ENCODE measurements at regions not wholly inside any gene's neighbourhood (a gene's known extent, or its start where the extent isn't known, plus 50 kb on each side); places are given as distances from the start of the nearest gene placed in this dataset.

DNA sequence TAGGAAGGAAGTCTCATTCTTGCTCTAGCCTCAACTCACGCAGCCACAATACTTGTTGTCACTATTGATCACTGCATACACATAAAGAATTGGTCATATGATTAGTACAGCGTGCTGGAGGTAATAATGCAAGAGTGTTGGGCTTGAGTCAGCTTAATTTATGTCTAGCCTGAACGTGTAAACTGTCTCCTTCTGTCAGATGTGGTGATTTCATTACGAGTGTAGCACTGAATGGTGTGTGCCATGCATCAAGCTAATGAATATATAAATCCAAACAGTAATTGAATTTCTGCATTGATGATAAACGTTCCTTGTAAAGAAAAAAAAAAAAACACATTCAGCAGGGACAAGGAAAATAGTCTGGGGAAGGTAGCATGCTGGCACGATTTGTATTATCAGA lies 396.2 kb upstream of the RAG2 start:
- DNase-seq (ENCODE audit: low read depth in 4 of 4, low spot score in 1 of 4) = no peak

DNA sequence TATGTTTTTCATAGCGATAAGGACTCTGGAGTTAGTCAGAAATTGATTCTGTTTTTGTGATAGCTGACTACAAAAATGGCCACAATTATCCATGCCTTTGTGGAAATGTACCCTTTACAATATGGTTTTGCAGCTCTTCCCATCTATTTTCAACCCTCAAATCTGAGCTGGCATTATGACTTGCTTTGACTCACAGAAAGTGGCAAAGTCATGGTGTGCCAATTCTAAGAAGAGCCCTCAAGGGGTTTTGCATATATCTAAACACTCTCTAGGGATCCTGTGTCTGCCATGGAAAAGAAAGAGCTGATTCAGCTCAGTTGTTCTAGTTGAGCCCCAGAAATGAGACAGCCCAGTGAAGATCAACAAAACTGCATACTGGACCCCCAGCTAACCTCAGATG lies 390.5 kb upstream of the RAG2 start:
- no peak for DNase-seq (ENCODE audit: low read depth in 4 of 4, low spot score in 1 of 4)

DNA sequence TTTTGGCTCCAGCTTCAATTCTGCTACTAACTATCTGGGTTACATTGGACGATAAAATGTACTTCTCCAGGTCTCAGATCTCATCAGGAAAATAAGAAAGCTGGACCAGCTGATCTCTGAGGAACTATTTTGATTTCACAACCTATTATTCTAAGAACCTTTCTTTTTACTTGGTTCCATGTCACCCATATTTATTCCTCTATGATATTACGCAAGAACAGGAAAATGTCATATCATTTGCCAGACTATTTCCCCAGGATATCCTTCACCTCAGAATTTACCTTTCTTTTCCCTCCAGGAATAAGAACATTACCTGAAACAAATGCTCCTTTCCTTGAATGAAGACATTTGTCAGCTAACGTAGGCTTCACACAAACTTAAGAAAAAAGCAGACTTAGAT lies 387.5 kb upstream of the RAG2 start:
- DNase-seq (ENCODE audit: low read depth in 4 of 4, low spot score in 1 of 4) = no peak

DNA sequence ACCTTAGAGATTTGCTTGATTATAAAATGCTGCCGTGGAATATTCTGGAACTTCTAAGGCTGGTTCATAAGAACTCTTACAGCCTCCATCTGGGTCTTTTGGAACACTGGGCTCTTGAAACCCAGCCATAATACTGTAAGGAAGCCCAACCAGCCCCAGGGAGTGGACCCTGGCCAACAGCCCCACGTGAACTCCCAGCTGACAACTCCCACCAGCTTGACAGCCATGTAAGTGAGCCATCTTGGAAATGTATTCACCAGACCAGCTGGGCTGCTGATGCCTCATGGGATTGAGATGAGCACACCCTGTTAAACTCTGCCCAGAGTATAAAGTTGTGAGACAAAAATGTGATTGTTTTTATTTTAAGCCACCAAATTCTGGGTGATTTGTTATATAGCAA lies 378.7 kb upstream of the RAG2 start:
- no peak for DNase-seq (ENCODE audit: low read depth in 4 of 4, low spot score in 1 of 4)

DNA sequence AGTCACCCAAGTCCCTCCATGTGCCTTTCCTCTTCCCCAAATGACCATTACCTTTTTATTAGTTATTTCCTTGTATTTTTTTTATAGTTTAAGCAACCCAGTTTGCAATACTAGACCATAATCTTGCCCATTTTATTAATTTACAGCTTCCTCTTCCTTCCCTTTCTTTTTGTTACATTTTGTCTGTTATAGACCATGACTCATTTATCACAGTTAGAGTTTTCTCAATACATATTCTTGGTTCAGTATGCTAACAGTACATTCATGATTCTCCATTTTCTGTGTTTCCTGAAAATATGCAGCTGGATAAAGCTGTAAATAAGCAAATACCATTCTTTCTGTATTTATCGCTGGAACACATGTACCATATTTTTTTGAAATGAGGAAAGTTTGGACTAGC lies 376.7 kb upstream of the RAG2 start:
- DNase-seq (ENCODE audit: low read depth in 4 of 4, low spot score in 1 of 4) = no peak

DNA sequence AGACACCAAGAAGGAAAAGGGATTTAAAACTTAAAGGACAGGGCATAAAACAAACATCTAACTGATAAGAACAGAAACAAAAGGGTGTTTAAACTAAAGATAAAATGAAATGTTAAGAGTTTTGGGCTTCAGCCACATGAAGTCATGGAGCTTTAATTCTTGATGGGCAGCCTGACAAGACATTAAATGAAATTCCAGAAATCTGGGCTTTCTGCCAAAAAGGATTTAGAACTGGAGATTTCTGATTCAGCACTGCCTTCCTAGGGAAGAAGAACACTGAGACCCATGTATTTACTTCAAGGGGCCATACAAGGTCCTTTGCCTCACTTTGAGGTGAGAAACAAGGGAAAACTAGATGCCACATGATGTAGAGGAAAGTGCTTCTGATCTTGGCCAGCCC lies 355.9 kb upstream of the RAG2 start:
- no peak for DNase-seq (ENCODE audit: low read depth in 4 of 4, low spot score in 1 of 4)

DNA sequence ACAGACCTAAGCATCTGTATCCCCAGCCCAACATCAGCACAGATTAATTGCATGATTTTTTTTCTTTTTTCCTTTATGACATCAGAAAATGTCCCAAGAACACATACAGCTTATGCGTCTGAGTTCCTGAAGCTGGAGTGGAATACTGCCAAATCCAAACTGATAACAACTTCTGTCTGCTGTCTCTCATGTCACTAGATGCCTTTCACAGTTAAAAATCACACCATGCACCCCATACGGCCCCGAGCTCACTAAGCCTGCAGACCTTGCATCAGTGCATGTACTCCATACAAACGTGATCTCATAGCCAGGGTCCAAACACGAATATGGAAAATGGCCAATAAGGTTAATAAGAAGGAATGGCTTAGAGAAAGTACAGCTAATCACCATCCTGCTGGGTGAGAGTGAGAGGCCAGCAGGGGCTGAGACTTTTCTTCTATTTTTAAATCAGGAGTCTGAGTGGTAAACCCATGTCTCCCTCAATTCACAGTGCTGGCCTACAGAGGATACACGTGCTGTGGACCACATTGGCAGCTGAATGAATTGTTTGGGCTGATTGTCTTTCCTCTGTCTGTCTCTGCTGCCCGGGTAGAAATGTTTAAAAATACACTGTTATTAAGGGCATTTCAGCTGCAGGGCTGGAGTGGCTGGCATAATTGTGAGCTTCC lies 350.6 kb upstream of the RAG2 start:
- no peak for DNase-seq (ENCODE audit: low read depth in 4 of 4, low spot score in 1 of 4)

DNA sequence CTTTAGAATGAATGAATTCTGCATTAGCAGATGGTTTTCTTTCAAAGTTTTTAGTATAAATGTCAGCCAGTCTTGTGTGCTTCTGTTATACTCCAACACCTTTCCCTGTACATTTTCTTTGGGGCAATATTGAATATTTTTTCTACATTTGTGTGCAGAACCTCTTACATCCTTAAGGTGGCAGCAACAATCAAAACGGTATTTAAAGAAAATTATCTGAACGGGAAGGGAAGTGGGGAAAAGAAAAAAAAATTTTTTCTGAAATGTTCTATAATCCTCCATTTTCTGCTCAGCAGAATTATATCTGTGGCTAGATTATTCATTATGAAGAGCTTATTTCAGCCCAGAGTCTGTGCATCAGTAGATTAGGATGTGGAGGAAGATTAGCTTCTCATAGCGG lies 347.3 kb upstream of the RAG2 start:
- DNase-seq (ENCODE audit: low read depth in 4 of 4, low spot score in 1 of 4) = no peak

DNA sequence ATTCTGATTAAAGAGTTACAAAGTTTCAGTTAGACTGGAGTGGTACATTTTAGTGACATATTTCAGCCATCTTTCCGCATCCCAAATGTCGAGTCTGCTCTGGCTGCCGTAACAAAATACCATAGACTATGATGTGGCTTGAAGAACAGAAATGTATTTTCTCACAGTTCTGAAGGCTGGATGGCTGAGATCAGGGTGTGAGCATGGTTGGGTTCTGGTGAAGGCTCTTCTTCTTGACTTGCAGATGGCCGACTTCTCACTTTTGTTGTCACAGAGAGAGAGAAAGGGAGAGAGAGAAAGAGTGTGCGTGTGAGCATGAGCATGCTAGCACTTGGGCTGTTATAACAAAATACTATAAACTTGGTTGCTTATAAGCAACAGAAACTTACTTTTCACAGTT lies 335.4 kb upstream of the RAG2 start:
- no peak for DNase-seq (ENCODE audit: low read depth in 4 of 4, low spot score in 1 of 4)

DNA sequence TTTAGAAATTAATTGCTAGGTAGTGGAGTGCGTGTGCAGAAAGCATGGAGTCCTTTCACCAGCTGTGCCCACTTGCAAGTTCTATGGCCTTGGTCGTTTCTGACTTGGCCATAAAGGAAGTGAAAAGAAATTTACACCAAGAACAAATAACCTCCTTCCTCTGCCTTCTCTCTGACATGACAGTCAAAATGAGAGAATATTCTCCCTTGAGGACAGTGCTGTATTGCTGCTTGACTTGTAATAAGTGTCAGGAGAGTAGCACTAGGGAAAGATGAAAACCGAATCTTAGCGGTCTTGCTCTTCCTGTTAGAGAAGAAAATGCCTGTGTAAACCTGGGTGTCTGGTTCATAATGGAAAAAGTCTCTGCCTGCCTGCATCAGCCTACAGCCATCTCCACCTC lies 333.1 kb upstream of the RAG2 start:
- DNase-seq (ENCODE audit: low read depth in 4 of 4, low spot score in 1 of 4) = no peak

DNA sequence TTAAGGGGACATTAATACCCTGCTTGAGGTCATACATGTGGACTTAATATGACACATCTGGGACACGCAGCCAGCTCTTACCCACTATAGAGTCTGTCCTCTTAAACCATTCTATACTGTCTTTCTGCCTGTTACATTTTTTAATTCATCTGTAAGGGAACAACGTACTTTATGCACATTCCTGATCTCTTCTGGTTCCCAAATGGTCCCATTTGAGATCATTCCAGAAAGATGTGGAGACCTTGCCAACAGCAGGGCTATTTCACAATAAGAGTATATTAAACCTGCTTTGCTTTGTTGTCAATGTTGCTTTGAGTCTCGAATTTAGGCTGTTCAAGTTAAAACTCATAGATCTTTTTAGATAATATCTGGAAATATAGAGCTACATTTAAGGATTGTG lies 332.2 kb upstream of the RAG2 start:
- no peak for DNase-seq (ENCODE audit: low read depth in 4 of 4, low spot score in 1 of 4)

DNA sequence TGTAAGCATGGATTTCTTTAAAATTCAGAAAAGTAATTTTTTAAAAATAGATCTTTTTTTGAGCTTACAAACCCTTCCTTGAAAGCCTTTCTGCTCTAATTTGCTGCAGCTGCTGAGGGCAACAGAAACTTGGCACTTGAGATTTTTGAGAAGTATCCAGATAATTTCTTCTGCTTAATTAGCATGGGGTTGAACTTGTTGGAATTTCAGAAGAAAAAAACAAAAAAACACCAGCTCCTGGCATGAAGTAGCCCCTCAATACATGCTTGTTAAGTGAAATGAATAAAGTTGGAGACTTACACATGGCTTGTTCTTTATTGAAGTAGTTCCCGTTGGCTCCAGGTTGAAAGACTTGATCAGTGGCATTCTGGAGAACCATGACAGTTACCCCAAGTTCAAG lies 331.4 kb upstream of the RAG2 start:
- no peak for DNase-seq (ENCODE audit: low read depth in 4 of 4, low spot score in 1 of 4)

DNA sequence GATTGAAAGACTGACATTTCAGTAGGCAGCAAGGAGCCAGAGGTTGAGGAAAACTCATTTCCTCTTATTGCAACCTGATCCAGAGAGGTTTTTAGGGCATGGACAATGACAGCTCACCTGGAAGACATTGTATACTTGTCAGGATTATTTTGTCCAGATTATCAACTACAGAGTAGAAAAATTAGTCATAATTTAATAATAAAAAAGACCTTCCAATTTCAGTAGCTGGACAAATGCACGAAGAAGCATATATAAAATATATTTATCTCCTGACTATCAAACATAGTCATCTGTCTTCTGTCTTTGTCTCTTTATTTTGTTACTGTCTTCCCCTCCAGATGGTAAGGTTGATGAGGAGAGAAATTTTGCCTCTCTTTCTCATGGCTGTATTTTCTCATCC lies 330.6 kb upstream of the RAG2 start:
- no peak for DNase-seq (ENCODE audit: low read depth in 4 of 4, low spot score in 1 of 4)

DNA sequence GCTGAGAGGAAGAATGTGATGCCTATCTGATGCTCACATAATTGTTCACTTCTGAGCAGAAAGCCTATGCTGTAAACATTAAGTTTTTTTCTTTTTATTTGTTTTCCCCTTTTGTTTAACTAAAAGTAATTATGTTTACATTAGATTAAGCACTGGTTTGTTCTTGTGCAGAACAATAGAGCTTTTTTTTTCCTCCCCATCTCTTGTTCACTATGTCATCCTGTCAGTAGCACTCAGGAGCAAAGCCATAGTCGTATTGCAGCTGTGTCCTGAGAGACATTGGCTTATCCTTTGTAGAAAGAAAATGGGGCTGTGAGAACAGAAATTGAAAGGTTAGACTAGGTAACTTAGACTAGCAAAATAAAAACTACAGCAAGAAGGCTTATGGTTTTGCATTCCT lies 301.8 kb upstream of the RAG2 start:
- no peak for DNase-seq (ENCODE audit: low read depth in 4 of 4, low spot score in 1 of 4)

DNA sequence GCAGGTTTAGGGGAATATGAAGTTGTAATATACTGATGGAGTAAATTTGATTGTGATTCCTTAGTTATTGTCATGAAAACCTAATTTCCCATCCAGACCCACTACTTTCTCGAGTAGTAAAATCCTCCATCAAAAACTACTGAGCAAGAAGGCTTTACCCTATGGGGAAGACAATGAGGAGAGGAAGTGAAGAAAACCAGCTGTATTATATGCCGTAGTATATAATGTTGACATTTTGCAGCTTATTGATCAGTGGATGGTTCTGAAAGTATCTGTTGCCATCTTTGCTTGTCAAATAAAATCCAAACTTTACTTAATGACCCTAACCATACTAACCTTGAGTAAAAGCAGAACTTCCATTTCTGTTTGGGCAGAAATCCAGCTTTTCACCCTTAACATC lies 292.8 kb upstream of the RAG2 start:
- no peak for DNase-seq (ENCODE audit: low read depth in 4 of 4, low spot score in 1 of 4)

DNA sequence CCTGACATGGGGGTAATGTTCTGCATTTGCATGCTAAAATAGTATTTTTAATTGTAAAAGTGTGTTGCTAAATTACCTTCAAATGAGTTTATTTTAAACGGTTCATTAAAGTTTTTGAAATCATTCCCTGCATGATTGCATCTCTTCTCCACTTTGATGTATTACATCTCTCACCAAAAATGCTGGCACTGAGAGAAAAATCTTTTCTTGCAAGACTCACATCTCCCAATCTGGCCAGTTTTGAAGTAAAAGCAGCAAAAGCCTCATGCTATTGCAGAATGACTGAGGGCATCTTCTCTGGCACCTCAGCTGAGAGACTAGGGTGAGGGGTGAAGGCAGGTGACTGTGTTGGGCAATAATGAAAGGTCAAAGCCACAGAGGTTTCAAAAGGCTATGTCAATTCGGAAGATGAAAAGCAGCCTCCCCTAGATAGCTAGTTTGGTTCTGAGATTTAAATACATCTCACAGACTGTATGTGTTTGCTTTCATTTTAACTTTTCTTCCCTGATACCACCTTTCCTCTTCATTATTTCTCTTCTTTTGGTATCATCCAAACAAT lies 292.2 kb upstream of the RAG2 start:
- no peak for DNase-seq (ENCODE audit: low read depth in 4 of 4, low spot score in 1 of 4)

DNA sequence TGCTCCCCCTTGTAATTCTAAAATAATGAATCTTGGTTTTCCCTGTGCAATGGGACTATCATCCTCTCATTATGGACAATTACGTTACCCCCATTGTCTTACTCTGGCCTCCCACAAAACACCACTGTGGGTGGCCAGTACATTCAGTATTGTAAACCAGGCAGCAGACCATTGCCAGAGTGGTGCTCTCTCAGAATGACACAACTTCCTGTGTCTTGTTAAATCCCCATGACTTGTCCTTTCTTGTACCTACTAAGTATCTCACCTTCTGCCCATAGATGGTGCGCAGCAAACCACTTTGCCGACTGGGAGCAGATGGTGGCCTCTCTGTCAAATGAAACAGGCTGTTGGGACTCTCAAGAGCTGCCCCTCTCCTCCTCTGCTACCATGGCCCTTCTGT lies 287.1 kb upstream of the RAG2 start:
- no peak for DNase-seq (ENCODE audit: low read depth in 4 of 4, low spot score in 1 of 4)

DNA sequence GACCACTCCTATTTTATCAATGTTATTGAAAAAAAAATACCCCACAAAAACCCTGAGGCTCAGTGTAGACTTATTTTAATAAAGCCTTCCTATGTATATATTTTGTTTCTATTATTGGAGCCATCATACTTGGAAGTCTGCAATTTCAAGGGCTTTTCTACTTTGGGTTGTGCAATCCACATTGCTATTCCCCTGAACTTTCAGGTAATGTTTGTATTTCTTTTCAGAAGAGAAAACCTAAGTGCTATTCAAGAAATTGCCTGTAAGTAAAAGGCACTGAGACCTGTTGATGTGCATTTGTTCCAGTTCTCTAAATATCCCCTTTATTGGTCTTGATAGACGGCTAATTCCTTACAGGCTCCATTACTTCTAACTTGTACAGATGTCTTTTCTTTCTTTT lies 280.7 kb upstream of the RAG2 start:
- DNase-seq (ENCODE audit: low read depth in 4 of 4, low spot score in 1 of 4) = no peak

DNA sequence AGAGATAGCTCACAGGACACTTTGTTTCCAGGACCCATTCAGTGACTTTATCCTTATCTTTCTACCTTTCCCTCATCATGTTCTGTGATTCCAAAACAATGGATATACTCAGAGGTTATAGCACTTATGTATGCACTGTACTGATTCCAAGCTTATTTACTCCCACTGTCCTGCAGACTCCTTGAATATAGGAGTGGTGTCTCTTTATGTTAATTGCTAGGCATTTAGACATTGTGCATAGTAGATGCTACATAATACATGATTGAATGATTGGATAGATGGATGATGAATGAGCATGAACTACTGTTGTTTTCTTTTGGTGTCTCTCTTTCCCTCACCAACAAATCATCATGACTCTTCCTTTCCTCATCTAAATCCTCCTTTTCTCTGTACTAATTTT lies 279.1 kb upstream of the RAG2 start:
- DNase-seq (ENCODE audit: low read depth in 4 of 4, low spot score in 1 of 4) = no peak

DNA sequence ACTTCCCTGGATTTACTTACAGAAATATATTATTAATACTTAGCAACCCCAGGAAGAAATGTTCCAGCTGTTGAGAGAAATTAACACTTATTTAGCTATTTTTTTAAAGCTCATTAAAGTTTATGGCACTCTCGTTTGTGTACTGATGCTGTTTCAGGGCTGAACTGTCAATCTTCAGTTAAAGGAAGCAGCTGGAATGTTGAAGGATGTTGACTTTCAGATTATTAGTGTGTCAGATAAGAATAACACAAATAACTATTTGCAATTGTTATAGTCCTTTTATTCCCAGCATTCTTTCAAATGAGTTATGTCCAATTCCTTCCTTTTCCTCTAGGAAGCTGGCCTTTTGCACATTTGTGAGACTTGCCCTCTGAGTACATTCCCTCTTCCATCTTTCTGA lies 278.2 kb upstream of the RAG2 start:
- no peak for DNase-seq (ENCODE audit: low read depth in 4 of 4, low spot score in 1 of 4)

DNA sequence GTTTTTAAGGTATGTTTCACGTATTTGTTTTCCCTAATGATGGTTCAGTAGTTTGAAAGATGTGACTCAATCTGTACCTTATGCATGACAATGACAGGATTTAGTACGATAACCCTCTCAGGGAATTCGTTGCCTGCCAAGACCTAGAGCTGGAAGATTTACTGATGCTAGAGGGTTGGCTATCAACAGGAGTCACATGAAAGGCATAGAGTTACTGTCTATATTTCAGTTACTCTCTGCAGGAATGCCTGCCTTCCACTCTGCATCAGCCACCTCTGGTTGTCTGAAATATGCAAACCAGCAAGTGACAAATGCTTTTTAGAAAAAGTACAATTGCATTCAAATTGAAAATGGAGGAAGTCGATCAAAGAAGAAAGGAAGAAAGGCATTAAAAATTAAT lies 276.3 kb upstream of the RAG2 start:
- DNase-seq (ENCODE audit: low read depth in 4 of 4, low spot score in 1 of 4) = no peak

DNA sequence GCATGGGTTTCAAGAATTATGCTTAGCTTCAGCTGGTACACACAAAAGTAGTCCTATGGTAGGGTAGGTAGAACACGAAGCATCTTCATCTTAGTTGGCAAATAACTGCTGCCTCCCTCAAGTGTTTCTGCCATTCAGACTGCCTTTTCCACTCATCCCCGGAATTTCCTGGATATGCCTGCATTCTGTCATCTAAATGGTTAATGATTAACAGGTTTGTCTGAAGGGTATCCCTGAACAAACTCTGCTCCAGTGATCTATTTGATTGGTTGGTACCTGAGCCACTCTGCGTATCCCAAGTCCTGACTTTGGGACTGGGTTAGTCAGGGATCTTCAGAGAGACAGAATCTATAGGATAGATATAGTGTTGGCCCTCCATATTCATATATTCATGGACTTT lies 272.3 kb upstream of the RAG2 start:
- no peak for DNase-seq (ENCODE audit: low read depth in 4 of 4, low spot score in 1 of 4)

DNA sequence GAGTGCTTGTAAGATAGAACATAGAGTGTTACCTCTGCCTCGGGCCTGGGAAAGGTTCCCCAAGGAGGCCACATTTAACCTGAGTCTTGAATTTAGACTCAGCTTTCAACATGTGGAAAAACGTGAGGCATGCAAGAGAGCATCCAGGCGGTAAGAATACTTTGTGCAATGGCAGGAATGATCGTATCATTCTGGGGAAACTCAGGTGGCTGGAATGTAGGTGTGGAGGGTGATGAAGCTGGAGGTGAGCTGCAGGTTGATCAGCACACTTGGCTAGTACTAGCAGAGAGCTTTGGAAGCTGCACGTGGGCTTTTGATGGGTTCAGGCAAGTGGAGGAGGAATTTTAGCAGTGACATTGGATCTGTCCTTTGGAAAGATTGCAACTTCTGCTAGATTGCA lies 270.3 kb upstream of the RAG2 start:
- DNase-seq (ENCODE audit: low read depth in 4 of 4, low spot score in 1 of 4) = no peak

DNA sequence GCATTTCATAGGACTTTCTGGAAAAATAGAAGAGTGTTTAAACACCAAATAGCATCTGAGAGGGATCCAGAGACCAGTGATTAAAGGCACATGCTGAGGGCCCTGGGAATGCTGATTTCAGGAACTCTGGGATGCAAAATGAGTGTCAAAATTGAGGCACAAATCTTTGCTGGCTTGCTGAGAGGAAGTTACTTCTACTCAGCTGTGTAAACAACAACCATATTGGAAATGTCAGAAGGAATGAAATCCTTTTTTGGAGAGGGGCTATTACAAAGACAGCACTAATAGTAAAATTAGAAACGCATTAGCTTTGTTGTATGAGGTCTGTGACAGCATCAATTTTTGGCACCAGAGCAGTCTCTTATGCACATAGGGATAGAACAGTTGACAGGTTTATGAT lies 267.8 kb upstream of the RAG2 start:
- no peak for DNase-seq (ENCODE audit: low read depth in 4 of 4, low spot score in 1 of 4)

Data from stimulated activated CD4-positive, alpha-beta T cell treated with anti-CD3 and anti-CD28 coated beads, Interleukin-1b, Interleukin-23, amount 100 ng/mL, for 24 hours (primary cell).